D721Med (cell line): ENCODE measurements at regions not wholly inside any gene's neighbourhood (a gene's known extent, or its start where the extent isn't known, plus 50 kb on each side); places are given as distances from the start of the nearest gene placed in this dataset.

Experiments
- DNase-seq: peaks from one replicate; pipeline ENCODE4 v3.0.0; 2011; ENCODE audit warnings: low spot score; ENCODE audit not compliant: insufficient read length
- FAIRE-seq: peaks from 2 replicates; lab custom pipeline; 2011; peaks lifted over from hg19 to GRCh38; lab: Jason Lieb, UNC
- TF ChIP-seq, protein P1 (sequence below): IDR thresholded peaks from 2 replicates; pipeline ENCODE4 v1.5.1; 2012; ENCODE audit warnings: mild to moderate bottlenecking, control low read depth; ENCODE audit not compliant: insufficient read depth; ENCODE audit errors: missing control alignments

DNA sequence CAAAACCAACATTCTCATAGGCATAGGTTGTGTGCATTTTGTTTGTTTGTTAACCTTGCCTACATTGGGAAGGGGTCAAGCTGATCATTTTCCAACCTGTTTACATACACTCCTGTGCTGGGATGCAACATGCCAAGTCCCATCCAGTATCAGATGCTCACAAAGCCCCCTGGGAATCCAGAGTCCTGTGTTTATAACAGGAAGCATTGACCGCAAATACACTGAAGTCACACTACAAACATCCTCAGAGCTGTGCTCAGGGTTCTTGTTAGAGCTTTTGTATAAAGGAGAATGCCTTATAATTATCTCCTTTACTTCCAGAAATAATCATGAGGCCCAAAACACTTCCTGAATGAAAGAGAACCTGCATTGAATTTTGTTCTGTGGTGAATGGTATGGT lies 488.7 kb upstream of the TCF4 start:
- no peak for FAIRE-seq
- TF ChIP-seq, protein P1, sequence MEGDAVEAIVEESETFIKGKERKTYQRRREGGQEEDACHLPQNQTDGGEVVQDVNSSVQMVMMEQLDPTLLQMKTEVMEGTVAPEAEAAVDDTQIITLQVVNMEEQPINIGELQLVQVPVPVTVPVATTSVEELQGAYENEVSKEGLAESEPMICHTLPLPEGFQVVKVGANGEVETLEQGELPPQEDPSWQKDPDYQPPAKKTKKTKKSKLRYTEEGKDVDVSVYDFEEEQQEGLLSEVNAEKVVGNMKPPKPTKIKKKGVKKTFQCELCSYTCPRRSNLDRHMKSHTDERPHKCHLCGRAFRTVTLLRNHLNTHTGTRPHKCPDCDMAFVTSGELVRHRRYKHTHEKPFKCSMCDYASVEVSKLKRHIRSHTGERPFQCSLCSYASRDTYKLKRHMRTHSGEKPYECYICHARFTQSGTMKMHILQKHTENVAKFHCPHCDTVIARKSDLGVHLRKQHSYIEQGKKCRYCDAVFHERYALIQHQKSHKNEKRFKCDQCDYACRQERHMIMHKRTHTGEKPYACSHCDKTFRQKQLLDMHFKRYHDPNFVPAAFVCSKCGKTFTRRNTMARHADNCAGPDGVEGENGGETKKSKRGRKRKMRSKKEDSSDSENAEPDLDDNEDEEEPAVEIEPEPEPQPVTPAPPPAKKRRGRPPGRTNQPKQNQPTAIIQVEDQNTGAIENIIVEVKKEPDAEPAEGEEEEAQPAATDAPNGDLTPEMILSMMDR: no peak
- DNase-seq: no peak

DNA sequence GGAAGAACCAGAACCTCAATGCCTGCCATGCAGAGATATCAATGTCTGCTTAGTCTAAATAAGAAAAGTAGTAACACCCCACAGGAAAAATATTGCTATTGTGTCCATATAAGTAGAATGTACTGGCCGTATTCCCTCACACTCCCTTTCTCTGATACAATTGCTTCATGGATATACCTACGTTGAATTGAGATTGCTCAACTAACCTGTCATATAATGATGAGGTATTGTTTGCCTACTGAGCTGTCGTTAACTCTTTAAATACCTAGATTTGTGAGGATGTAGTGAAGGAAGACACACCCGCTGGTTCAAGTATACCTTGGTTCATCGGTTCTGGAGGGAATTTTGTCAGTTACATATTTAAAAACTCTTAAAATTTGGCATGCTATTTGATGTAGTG lies 480.7 kb upstream of the TCF4 start:
- FAIRE-seq (no peak), DNase-seq (no peak)
- TF ChIP-seq, protein P1: no peak

DNA sequence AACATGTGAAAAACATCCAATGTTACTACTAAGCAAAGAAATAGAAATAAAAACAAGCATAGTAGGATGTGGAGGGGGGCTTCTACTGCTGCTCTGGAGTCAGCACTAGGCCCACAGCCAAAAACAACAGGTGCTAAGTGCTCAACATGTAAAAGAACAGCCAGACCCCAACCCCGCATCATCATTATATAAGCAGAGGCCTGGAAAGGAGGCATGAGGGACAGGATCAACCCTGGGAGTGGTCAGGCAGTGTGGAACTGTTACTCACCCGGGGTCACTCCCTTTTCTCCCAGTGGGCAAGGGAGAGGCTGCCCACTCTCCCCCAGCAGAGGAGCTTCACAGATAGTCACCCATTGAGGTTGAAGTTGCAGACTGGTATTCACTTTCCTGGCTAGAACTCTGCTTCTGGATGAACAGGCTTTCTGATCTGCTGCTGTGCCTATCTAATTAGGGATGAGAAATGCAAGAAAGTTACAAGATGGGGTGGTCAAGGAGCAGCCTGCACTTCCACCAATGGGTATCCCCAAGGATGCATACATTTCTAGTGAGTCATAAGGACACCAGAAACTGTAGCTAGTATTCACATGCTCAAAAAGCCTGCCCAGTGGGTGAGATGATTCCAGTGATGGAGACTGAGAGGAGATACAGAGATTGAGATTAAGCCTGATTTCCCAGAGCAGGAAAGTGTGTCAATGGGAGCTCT lies 480.1 kb upstream of the TCF4 start:
- FAIRE-seq (no peak), DNase-seq (no peak)
- TF ChIP-seq, protein P1: no peak

DNA sequence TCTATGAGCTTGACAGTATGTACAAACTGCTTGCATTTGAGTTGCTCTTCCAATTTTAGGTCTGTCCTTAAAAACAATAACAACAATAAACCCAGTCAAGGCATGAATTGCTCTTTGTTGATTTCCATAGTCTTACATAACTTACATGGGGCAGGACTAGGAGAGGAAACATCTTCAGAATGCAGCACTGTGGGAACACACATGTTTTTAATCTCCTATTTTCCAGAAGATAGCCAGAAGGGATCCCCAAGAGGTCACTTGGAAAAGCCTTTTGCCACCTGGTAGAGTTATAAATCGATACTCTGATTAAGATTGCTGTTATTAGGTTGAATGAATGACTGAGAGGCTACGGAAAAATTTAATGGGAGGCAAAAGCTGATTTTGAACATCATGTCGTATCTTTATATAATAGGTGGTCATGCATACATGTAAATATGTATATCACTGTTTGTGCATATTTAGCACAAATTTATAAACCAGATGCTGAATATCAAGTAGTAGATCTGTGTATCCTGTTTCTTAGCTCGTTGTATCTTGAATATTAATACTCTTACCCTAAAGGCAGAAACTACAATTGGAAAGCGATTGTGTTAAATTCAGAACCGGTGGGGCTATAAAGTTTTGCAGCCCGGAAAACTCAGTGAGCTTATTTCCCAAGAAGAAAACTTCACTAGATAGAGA lies 479.4 kb upstream of the TCF4 start:
- FAIRE-seq (peak; percentile 97), DNase-seq (no peak)
- TF ChIP-seq, protein P1: no peak

DNA sequence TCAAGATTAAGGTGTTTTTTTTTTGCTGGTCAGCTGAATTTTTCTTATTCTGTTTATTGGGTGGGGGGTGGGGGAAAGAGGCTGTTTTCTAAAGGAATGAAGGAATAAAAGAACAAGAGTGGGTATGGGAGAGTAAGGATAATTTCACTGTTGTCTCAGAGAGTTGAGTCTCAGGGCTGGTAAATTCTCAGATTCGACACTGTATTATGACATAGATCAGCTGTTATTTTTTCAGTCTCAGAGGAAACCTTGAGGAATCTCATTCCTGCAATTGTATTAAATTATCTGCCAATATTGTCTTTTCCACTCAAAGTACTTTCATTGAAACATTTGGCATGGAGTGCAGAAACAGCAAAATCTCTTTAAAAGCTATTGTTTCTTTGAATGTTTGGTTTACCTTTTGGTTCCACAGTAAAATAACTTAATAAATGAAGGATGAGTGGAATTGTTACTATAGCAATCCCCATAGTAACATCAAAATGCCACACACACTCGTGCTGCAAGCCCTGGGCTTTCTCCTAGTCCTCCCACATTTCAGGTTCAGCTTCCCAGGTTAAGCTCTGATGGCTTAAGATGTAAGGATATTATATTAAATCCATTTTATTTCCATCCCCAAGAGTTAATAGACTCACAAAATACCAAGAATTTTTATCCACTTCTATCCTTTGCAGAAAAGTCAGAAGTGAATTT lies 478.7 kb upstream of the TCF4 start:
- no peak for DNase-seq
- TF ChIP-seq, protein P1: no peak
- FAIRE-seq: no peak

DNA sequence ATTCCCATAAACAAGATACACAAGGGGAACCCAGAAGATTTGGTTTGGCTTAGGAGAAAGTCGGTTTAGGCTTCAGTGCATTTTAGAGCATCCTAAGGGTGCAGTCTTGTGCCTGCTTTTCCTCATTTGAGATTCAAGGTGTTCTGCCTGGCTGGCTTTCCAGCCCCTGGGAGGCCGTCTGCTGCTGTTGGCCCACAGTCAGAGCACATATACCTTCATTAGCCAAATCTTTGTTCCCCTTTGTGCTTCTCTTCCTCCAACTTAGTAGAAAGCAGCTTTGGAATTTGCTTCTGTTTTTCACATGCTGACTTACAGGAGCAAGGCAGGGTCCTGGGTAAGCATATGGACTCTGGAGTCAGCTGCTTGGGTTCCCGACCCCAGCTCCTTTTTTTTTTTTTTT lies 477.1 kb upstream of the TCF4 start:
- DNase-seq: no peak
- FAIRE-seq: no peak

More for the DNA sequence above, 477.1 kb upstream of the TCF4 start:
- TF ChIP-seq, protein P1: no peak
